ENCODE measurements at regions not wholly inside any gene's neighbourhood (a gene's known extent, or its start where the extent isn't known, plus 50 kb on each side); places are given as distances from the start of the nearest gene placed in this dataset.

DNA sequence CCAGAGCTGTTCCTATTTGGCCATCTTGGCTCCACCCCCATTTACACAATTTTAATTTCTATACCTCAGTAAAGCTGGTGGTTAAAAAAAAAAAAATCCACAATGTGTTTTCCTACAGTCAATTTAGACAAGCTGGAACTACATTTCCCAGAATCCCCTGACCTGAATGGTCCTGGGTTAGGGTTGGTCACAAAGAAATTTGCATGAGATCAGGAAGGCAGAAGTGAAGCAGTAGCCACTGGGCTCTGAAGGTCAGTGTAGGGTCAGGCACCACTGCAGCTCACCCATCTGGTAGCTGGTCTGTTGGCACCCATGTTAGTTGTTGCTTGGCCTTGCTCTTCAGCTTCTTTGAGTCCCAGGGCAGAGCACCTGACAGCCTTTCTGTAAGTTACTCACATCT lies 210.7 kb upstream of the API5 start:
- no peaks in the 10 kb centered on the region for H3K9me3 ChIP-seq (ENCODE audit: control insufficient read depth in 2 of 2, low read length in 2 of 2)
- no peaks in the 10 kb centered on the region for H3K36me3 ChIP-seq (ENCODE audit: control insufficient read depth in 2 of 2, insufficient read depth in 2 of 2, low read length in 2 of 2)
- no peaks in the 10 kb centered on the region for H3K27me3 ChIP-seq (ENCODE audit: control insufficient read depth in 2 of 2, insufficient read depth in 2 of 2, low read length in 2 of 2)
- H3K9ac ChIP-seq (ENCODE audit: low read depth in 1 of 2, low read length in 2 of 2) = no peak overlapping the region
- H3K27ac ChIP-seq (ENCODE audit: low read depth in 2 of 2, low read length in 2 of 2) = no peak overlapping the region
- H3K4me3 ChIP-seq (ENCODE audit: low read length in 2 of 2) = no peak overlapping the region
- no peaks in the 10 kb centered on the region for H3K4me1 ChIP-seq (ENCODE audit: control insufficient read depth in 2 of 2, insufficient read depth in 2 of 2, low read length in 2 of 2)

DNA sequence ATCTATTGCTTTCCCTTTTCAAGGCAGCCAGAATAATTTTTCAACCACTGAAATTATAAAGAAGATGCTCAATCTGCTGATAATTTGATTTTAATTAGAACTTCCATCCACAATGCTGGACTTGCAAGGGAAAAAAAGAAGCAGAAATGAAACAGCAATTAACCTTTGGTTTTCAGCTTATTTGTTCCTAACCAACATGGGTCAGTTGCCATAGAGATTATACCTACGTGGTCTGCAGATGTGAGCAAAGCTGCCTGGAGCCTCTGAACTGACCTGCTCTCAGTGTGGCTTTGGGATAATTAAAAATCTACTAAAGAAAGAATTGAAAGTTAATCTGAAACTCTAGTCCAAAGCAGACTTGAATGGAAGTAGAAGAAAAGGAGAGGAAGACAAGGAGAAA lies 195.7 kb upstream of the API5 start:
- Histone ChIP-seq H3K9ac (ENCODE audit: low read depth in 1 of 2, low read length in 2 of 2) (no peak overlapping the region), H3K27ac (ENCODE audit: low read depth in 2 of 2, low read length in 2 of 2) (no peak overlapping the region), H3K4me1 (ENCODE audit: control insufficient read depth in 2 of 2, insufficient read depth in 2 of 2, low read length in 2 of 2) (no peaks in the 10 kb centered on the region), H3K4me3 (ENCODE audit: low read length in 2 of 2) (no peak overlapping the region), H3K9me3 (ENCODE audit: control insufficient read depth in 2 of 2, low read length in 2 of 2) (no peaks in the 10 kb centered on the region), H3K36me3 (ENCODE audit: control insufficient read depth in 2 of 2, insufficient read depth in 2 of 2, low read length in 2 of 2) (no peaks in the 10 kb centered on the region), H3K27me3 (ENCODE audit: control insufficient read depth in 2 of 2, insufficient read depth in 2 of 2, low read length in 2 of 2) (no peaks in the 10 kb centered on the region)

DNA sequence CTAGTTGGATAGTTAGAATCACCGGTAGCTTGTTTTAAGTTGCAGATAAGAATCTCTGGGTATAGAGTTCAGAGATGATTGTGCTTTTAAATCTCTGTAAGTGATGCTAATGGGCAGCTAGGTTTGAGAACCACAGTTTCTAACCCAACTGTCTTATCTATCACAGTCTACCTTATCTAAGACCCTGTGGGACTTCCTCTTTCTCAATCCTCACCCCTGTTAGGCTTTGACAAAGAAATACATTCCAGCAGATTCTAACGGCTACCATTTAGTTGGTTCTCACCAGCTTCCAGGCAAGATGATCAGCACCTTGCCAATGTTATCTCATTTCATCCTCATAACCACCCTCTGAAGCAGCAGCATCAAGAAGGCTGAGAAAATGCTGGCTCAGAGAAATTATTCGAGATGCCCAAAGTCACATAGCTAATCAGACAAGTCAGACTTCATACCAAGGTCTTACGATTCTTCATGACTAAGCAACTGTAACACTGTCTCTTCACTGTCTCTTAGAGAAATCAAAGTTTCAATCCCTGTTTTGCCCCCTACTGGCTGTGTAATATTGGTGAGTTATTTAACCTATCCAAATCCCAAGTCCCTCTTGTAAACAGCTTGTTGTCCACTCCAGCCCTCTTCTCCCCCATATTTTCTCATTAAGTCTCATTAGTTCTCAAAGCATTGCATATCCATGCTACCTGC lies 192.4 kb upstream of the API5 start:
- Histone ChIP-seq H3K9me3 (ENCODE audit: control insufficient read depth in 2 of 2, low read length in 2 of 2) (no peaks in the 10 kb centered on the region), H3K27me3 (ENCODE audit: control insufficient read depth in 2 of 2, insufficient read depth in 2 of 2, low read length in 2 of 2) (no peaks in the 10 kb centered on the region), H3K9ac (ENCODE audit: low read depth in 1 of 2, low read length in 2 of 2) (no peak overlapping the region), H3K27ac (ENCODE audit: low read depth in 2 of 2, low read length in 2 of 2) (no peak overlapping the region), H3K36me3 (ENCODE audit: control insufficient read depth in 2 of 2, insufficient read depth in 2 of 2, low read length in 2 of 2) (no peaks in the 10 kb centered on the region), H3K4me3 (ENCODE audit: low read length in 2 of 2) (no peak overlapping the region), H3K4me1 (ENCODE audit: control insufficient read depth in 2 of 2, insufficient read depth in 2 of 2, low read length in 2 of 2) (no peaks in the 10 kb centered on the region)

DNA sequence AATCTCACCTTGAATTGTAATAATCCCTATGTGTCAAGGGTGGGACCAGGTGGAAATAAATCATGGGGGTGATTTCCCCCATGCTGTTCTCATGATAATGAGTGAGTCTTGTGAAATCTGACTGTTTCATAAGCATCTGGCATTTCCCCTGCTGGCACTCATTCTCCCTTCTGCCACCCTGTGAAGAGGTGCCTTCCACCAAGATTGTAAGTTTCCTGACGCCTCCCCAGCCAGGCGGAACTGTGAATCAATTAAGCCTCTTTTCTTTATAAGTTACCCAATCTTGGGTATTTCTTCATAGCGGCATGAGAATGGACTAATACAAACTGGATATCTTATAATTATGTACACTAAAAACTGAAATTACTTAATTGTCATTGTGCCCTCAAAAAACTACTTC lies 189.2 kb upstream of the API5 start:
- no peaks in the 10 kb centered on the region for H3K27me3 ChIP-seq (ENCODE audit: control insufficient read depth in 2 of 2, insufficient read depth in 2 of 2, low read length in 2 of 2)
- H3K4me1 ChIP-seq (ENCODE audit: control insufficient read depth in 2 of 2, insufficient read depth in 2 of 2, low read length in 2 of 2) = no peaks in the 10 kb centered on the region
- H3K9ac ChIP-seq (ENCODE audit: low read depth in 1 of 2, low read length in 2 of 2) = no peak overlapping the region
- no peaks in the 10 kb centered on the region for H3K36me3 ChIP-seq (ENCODE audit: control insufficient read depth in 2 of 2, insufficient read depth in 2 of 2, low read length in 2 of 2)
- H3K9me3 ChIP-seq (ENCODE audit: control insufficient read depth in 2 of 2, low read length in 2 of 2) = no peaks in the 10 kb centered on the region
- no peak overlapping the region for H3K27ac ChIP-seq (ENCODE audit: low read depth in 2 of 2, low read length in 2 of 2)
- H3K4me3 ChIP-seq (ENCODE audit: low read length in 2 of 2) = no peak overlapping the region

DNA sequence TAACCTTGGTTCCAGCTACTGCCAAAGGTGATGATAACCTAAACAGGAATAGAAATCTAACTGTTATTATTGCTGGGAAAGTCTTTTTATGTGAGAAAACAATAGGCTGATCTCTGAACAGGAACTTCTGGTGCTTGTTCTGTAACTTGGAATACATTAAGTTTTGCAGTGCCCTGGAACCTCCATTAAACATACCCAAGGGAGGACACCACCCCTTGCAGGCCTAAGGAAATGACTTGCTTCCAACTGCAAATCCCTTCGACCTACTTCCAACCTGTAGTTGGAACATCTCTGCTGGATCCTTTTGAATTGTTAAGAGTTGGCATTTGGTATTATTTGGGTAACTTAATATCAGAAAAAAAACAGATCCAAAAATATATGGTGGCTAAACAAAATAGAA lies 188.4 kb upstream of the API5 start:
- H3K4me1 ChIP-seq (ENCODE audit: control insufficient read depth in 2 of 2, insufficient read depth in 2 of 2, low read length in 2 of 2) = no peaks in the 10 kb centered on the region
- no peaks in the 10 kb centered on the region for H3K9me3 ChIP-seq (ENCODE audit: control insufficient read depth in 2 of 2, low read length in 2 of 2)
- H3K27ac ChIP-seq (ENCODE audit: low read depth in 2 of 2, low read length in 2 of 2) = no peak overlapping the region
- no peaks in the 10 kb centered on the region for H3K27me3 ChIP-seq (ENCODE audit: control insufficient read depth in 2 of 2, insufficient read depth in 2 of 2, low read length in 2 of 2)
- H3K36me3 ChIP-seq (ENCODE audit: control insufficient read depth in 2 of 2, insufficient read depth in 2 of 2, low read length in 2 of 2) = no peaks in the 10 kb centered on the region
- no peak overlapping the region for H3K4me3 ChIP-seq (ENCODE audit: low read length in 2 of 2)
- H3K9ac ChIP-seq (ENCODE audit: low read depth in 1 of 2, low read length in 2 of 2) = no peak overlapping the region

DNA sequence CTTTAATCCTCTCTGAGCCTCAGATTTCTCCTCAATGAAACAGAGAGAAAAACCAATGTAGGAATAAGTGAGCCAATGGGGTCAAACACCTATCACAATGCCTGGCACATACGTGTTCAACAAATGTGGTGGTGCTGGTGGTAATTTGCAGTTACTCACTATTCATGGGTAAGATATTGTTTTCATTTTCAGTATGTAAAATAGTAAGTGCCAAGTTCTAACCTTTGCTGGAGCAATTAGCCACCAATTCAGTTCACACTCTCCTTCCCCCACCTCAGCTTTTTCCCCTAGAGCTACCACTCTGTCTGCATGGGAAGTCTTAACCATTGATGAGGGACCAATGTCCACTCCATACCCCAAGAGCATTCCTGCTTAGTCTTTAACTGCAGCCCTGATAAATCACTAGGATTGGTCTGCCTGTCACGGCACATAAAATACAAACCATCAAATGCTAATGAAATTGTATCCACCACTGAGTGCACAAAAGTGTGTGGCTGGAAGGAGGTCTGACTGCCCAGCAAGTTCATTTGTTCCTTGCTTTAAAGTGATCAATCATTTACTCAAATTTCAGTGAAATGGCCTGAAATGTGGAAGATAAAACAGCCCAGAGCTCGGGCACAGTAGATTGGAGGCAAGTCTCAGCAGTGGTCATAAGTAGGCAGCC lies 187.4 kb upstream of the API5 start:
- no peak overlapping the region for H3K4me3 ChIP-seq (ENCODE audit: low read length in 2 of 2)
- no peaks in the 10 kb centered on the region for H3K36me3 ChIP-seq (ENCODE audit: control insufficient read depth in 2 of 2, insufficient read depth in 2 of 2, low read length in 2 of 2)
- H3K9me3 ChIP-seq (ENCODE audit: control insufficient read depth in 2 of 2, low read length in 2 of 2) = no peaks in the 10 kb centered on the region
- no peak overlapping the region for H3K27ac ChIP-seq (ENCODE audit: low read depth in 2 of 2, low read length in 2 of 2)
- H3K9ac ChIP-seq (ENCODE audit: low read depth in 1 of 2, low read length in 2 of 2) = no peak overlapping the region
- no peaks in the 10 kb centered on the region for H3K27me3 ChIP-seq (ENCODE audit: control insufficient read depth in 2 of 2, insufficient read depth in 2 of 2, low read length in 2 of 2)
- H3K4me1 ChIP-seq (ENCODE audit: control insufficient read depth in 2 of 2, insufficient read depth in 2 of 2, low read length in 2 of 2) = no peaks in the 10 kb centered on the region

DNA sequence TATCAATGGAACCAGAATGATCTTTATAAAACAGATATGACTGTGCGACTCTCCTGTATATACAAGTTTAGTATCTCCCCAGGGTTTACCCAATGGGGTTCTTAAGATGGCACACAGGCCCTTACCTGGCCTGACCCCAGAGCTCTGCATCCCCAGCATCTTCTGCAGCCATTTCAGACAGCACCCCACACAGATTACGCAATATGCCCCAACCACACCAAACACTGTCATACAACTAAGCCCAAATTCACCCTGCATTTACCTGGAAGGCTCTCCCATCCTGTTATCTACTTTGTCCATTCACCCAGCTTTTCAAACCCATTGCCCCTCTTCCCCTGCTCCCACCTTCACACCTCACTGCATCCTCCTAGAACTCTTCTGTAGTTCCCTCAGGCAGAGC lies 182.5 kb upstream of the API5 start:
- no peaks in the 10 kb centered on the region for H3K4me1 ChIP-seq (ENCODE audit: control insufficient read depth in 2 of 2, insufficient read depth in 2 of 2, low read length in 2 of 2)
- no peak overlapping the region for H3K9ac ChIP-seq (ENCODE audit: low read depth in 1 of 2, low read length in 2 of 2)
- H3K27me3 ChIP-seq (ENCODE audit: control insufficient read depth in 2 of 2, insufficient read depth in 2 of 2, low read length in 2 of 2) = no peaks in the 10 kb centered on the region
- no peaks in the 10 kb centered on the region for H3K36me3 ChIP-seq (ENCODE audit: control insufficient read depth in 2 of 2, insufficient read depth in 2 of 2, low read length in 2 of 2)
- H3K27ac ChIP-seq (ENCODE audit: low read depth in 2 of 2, low read length in 2 of 2) = no peak overlapping the region
- H3K4me3 ChIP-seq (ENCODE audit: low read length in 2 of 2) = no peak overlapping the region
- no peaks in the 10 kb centered on the region for H3K9me3 ChIP-seq (ENCODE audit: control insufficient read depth in 2 of 2, low read length in 2 of 2)

DNA sequence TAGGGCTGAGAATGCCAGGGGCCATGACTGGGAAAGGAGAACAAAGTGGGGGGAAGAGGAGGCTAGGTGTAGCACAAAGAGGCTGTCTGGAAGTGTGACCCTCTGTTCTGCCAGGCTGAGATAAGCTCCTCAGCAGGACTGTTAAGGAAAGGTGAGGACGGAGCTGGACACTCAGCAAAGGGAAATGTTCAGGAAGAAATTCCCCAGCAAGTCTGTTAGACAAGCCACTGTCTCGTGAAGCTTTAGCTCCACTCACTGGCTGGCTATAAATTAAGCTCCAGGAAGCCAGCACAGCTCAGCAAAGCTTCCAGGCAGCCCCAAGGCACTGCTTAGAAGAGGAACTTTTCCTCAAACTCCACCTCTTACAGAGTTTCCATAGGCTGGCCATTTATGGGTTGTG lies 181.2 kb upstream of the API5 start:
- H3K4me3 ChIP-seq (ENCODE audit: low read length in 2 of 2) = no peak overlapping the region
- H3K36me3 ChIP-seq (ENCODE audit: control insufficient read depth in 2 of 2, insufficient read depth in 2 of 2, low read length in 2 of 2) = no peaks in the 10 kb centered on the region
- no peaks in the 10 kb centered on the region for H3K9me3 ChIP-seq (ENCODE audit: control insufficient read depth in 2 of 2, low read length in 2 of 2)
- H3K9ac ChIP-seq (ENCODE audit: low read depth in 1 of 2, low read length in 2 of 2) = no peak overlapping the region
- H3K27me3 ChIP-seq (ENCODE audit: control insufficient read depth in 2 of 2, insufficient read depth in 2 of 2, low read length in 2 of 2) = no peaks in the 10 kb centered on the region
- no peak overlapping the region for H3K27ac ChIP-seq (ENCODE audit: low read depth in 2 of 2, low read length in 2 of 2)
- no peaks in the 10 kb centered on the region for H3K4me1 ChIP-seq (ENCODE audit: control insufficient read depth in 2 of 2, insufficient read depth in 2 of 2, low read length in 2 of 2)

DNA sequence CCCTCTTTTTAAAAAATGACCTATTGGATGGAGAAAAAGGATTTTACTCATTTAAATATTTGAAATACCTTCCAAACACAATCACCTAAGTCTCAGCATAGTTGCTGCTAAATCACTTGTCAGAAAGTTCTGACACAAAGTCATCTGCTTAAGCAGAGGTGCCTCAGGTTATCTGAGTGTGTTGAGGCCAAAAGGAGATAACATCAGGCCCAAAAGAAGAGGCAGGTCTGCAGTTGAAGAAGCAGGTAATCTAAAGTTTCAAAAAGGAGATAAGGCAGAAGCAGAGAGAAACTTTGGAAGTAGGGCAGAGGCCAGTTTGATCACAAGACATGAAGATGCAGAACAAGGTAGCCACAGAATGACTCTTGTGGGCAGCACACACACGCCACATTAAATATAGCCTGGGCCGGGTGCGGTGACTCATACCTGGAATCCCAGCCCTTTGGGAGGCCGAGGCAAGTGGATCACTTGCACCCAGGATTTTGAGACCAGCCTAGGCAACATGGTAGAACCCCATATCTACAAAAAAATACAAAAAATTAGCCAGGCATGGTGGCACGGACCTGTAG lies 175.7 kb upstream of the API5 start:
- Histone ChIP-seq H3K9ac (ENCODE audit: low read depth in 1 of 2, low read length in 2 of 2) (no peak overlapping the region), H3K27ac (ENCODE audit: low read depth in 2 of 2, low read length in 2 of 2) (no peak overlapping the region), H3K9me3 (ENCODE audit: control insufficient read depth in 2 of 2, low read length in 2 of 2) (no peaks in the 10 kb centered on the region), H3K4me1 (ENCODE audit: control insufficient read depth in 2 of 2, insufficient read depth in 2 of 2, low read length in 2 of 2) (no peaks in the 10 kb centered on the region), H3K27me3 (ENCODE audit: control insufficient read depth in 2 of 2, insufficient read depth in 2 of 2, low read length in 2 of 2) (no peaks in the 10 kb centered on the region), H3K36me3 (ENCODE audit: control insufficient read depth in 2 of 2, insufficient read depth in 2 of 2, low read length in 2 of 2) (no peaks in the 10 kb centered on the region), H3K4me3 (ENCODE audit: low read length in 2 of 2) (no peak overlapping the region)

DNA sequence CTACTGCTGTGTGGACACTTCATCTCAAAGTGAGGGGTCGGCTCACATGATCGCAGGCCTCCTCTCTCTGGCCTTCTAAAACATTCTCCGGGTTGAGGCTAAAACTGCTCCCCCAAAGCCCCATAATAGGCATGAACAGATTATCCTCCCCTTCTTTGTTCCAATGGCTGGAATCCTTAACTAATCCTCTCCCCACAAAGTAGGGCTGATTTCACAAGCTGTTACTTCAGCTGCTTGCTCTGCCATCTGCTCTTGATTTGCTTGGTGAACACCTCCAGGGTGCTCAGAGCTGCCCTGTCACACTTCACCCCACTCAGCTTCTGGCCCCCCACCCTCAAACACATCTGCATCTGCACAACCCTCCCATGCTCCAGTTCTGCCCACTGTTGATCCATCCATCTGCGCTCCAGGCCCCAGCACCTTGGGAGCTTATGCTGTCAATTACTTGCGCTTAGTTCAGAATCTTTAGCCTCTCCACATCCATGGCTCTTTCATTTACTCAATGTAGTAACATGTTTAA lies 173.1 kb upstream of the API5 start:
- Histone ChIP-seq H3K9ac (ENCODE audit: low read depth in 1 of 2, low read length in 2 of 2) (no peak overlapping the region), H3K4me1 (ENCODE audit: control insufficient read depth in 2 of 2, insufficient read depth in 2 of 2, low read length in 2 of 2) (no peaks in the 10 kb centered on the region), H3K4me3 (ENCODE audit: low read length in 2 of 2) (no peak overlapping the region), H3K36me3 (ENCODE audit: control insufficient read depth in 2 of 2, insufficient read depth in 2 of 2, low read length in 2 of 2) (no peaks in the 10 kb centered on the region), H3K9me3 (ENCODE audit: control insufficient read depth in 2 of 2, low read length in 2 of 2) (no peaks in the 10 kb centered on the region), H3K27me3 (ENCODE audit: control insufficient read depth in 2 of 2, insufficient read depth in 2 of 2, low read length in 2 of 2) (no peaks in the 10 kb centered on the region), H3K27ac (ENCODE audit: low read depth in 2 of 2, low read length in 2 of 2) (no peak overlapping the region)

Data from mucosa of rectum (tissue), 2 donors.